ENCODE measurements at regions not wholly inside any gene's neighbourhood (a gene's known extent, or its start where the extent isn't known, plus 50 kb on each side); places are given as distances from the start of the nearest gene placed in this dataset.

- ChIA-PET POLR2A (no interaction called here), CTCF (no interaction called here)
- DNase-seq (ENCODE audit: extremely low spot score) = no peak
- no peak for TF ChIP-seq CTCF (IDR thresholded peaks at IDR 0.05; ENCODE audit: control extremely low read depth, extremely low read depth, low read depth, missing control alignments)
These were observed 508.8 kb downstream of the ANKRD50 start for GRCh38 chr4:124203613-124204238.

DNA sequence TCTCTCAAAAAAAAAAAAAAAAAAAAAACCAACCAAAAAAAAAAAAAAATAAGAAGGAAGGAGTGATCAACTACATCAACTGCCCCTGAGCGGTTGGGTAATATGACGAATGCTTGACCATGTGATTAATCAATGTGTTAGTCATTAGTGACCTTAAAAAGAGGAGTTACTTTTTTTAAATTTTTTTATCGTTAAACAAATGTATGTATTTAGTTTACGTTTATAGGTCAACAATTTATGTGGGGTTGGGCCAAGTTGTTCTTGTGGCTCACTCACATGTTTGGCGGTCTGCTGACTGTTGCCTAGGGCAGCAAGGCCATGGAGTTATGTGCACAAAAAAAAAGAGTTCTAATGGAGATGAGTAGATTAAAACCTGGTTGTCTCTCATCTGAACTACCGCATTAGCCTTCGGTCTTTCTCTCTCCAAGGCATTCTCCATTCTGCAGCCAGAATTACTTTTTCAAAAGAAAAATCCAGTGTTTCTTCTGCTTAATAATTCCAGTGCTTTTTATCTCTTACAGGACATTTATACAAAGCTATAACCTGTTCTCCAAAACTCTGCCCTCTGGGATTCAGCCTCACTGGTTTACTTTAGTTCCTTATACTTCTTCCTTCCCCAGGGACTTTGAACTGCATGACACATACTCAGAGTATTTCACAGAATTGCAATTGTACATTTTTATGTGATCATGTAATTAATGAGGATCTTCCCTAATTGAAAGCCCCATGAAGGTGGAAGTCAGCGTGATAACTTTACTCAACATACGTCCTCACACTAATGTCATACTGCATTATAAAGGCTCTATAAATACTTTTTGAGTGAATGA lies 505.5 kb downstream of the ANKRD50 start:
- POLR2A ChIA-PET = no interaction called here
- TF ChIP-seq CTCF (IDR thresholded peaks at IDR 0.05; ENCODE audit: control extremely low read depth, extremely low read depth, low read depth, missing control alignments) = no peak
- CTCF ChIA-PET = no interaction called here
- no peak for DNase-seq (ENCODE audit: extremely low spot score)

GRCh38 chr4:124209211-124209610 lies 503.3 kb downstream of the ANKRD50 start:
- DNase-seq (ENCODE audit: extremely low spot score) = no peak
- ChIA-PET CTCF (no interaction called here), POLR2A (no interaction called here)
- no peak for TF ChIP-seq CTCF (IDR thresholded peaks at IDR 0.05; ENCODE audit: control extremely low read depth, extremely low read depth, low read depth, missing control alignments)

DNA sequence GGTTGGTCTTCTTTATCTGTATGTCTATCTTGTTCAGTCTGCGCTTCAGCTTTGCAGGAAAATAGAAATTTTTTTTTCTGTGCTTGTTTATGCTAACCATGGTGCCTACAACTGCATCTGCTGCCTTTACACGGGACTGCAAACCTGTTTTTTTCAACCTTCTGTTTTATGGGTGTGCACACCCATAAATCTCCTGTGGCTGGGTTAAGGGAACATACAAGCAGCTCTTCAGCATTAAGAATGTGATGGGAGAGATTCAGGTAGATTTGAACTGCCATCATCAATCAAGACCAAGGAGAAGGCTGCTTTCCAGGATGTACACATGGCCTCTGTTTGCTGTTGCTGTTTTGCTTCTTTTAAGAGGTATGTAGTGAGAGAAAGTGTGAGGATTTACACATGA lies 502.9 kb downstream of the ANKRD50 start:
- TF ChIP-seq CTCF (IDR thresholded peaks at IDR 0.05; ENCODE audit: control extremely low read depth, extremely low read depth, low read depth, missing control alignments) = no peak
- CTCF ChIA-PET = interaction anchor here (0.7 kb wide), 1 partner anchor 13 kb away, joined by 3 read pairs; no protein-coding TSS in a partner anchor
- POLR2A ChIA-PET = no interaction called here
- no peak for DNase-seq (ENCODE audit: extremely low spot score)

DNA sequence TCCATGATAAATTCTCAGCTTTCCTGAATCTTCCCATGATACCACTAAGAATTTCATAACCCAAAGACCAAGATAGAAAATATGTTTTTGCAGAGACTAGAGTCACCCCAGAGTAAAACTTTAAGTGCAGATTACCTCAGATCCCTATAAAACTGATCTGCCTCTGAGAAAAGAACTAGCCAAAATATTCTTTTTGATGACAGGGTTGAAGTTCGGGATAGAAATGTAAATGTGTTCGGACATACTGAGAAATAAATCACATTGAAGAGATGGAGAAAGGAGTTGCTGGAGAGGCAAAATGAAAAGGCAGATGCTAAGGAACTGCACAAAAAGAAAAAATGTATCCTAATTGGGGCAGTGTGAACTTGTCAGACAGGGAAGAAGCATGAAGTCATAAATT lies 501.8 kb downstream of the ANKRD50 start:
- TF ChIP-seq CTCF (IDR thresholded peaks at IDR 0.05; ENCODE audit: control extremely low read depth, extremely low read depth, low read depth, missing control alignments) = no peak
- POLR2A ChIA-PET = no interaction called here
- CTCF ChIA-PET = interaction anchor here (1.1 to 1.4 kb wide), 2 partner anchors 19 to 121 kb away, joined by 3 read pairs; no protein-coding TSS in a partner anchor
- no peak for DNase-seq (ENCODE audit: extremely low spot score)

DNA sequence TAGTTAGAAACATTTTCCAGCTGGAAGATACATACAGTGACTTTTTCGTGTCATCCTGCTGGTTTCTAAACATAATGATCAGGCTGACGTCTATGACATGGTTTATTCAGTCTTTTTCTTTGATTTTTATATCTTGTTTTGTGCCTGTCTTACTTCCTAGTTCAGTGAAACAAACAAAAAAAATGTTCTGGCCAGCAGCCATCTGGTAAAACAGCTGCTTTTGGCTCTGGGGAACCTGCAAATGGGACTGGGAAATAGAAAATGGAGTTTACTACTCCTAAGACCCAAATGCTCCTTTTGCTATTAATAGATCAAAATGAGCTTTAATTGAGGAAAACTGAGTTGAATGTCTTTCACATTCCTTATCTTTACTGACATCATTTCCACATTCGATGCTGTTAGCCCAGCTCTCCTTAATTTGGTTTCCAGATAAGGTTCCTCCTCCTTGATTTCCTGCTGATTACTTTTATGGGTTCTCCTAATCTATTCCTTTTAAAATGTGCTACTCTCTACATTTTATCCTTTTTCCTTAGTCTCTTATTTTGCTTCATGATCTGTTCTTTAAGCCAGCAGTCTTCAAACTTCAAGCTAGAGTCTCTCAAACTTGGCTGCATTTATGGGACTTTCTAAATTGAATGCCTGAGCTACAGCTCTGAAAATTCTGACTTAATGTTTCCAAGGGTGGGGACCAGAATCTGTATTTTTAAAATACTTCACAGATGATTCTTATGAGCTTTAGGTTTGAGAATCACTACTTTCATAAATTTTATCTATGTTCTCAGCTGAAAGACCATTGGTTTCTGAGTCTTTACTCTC lies 499.5 kb downstream of the ANKRD50 start:
- no peak for TF ChIP-seq CTCF (IDR thresholded peaks at IDR 0.05; ENCODE audit: control extremely low read depth, extremely low read depth, low read depth, missing control alignments)
- DNase-seq (ENCODE audit: extremely low spot score) = no peak
- ChIA-PET POLR2A (no interaction called here), CTCF (interaction anchor here (1.1 kb wide), 1 partner anchor 13 kb away, joined by 3 read pairs; no protein-coding TSS in a partner anchor)
